GM21717 (cell line): ENCODE measurements at regions not wholly inside any gene's neighbourhood (a gene's known extent, or its start where the extent isn't known, plus 50 kb on each side); places are given as distances from the start of the nearest gene placed in this dataset.
"Not testable (repeated sequence)": the region's sequence is repeated elsewhere in the genome, so short reads cannot be mapped to it uniquely, and the experiment has no call there.

Experiments
- ATAC-seq: cut with Tn5 transposase; IDR thresholded peaks from one replicate; pipeline ENCODE4 v1.9.1; 2021; ENCODE audit warnings: mild to moderate bottlenecking, moderate library complexity; ENCODE audit not compliant: unreplicated experiment

DNA sequence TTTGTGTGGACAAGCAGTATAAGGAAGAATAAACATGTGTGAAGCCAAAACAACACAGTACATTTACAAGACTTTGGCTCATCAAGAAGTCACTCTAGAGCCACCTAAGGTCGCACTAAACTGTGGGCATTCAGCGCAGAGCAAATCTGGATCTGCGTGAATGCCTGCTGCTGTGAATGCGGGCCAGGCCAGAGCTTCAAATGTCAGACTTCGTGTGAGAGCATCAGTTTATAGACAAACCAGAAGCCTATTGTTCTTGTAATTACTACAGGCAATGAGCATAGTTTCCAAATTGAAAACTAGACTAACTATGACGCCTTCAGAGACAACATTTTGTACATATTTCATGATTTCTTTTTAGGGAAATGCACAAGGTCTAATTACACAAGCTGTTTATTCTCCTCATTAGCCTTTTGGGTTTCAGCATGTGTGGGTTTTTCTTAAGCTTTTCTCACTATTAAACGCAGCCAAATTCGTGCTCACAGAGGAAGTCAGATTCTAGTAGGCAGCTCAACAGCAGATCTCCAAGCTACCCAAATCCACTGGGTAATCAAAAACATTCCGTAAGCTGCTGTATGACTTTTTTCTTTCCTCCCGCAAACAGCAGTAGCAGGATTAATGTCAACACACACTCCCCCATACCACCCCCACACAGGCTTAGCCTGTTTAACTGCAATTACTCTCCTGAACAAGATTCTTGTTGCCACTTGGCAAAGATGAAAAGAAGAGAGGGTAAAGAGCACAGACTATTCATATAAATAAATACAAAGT, 84.5 kb upstream of the SETMAR start:
- no peak for ATAC-seq

DNA sequence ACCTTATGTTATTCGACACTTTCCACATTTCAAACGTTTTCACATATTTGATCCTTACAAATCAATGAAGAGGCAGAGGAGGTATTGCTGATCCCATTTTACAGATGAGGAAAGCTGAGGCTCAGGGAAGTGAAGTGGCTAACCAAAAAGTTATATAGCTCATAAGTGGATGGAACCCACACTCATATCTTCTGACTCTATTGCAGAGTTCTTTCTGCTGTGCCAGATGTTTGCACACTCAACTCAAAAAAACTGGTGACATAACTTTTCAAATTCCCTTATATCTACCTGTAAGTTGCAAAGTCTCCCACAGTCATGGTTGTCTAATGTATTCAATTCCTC, 84.0 kb upstream of the SETMAR start:
- ATAC-seq, result no peak

DNA sequence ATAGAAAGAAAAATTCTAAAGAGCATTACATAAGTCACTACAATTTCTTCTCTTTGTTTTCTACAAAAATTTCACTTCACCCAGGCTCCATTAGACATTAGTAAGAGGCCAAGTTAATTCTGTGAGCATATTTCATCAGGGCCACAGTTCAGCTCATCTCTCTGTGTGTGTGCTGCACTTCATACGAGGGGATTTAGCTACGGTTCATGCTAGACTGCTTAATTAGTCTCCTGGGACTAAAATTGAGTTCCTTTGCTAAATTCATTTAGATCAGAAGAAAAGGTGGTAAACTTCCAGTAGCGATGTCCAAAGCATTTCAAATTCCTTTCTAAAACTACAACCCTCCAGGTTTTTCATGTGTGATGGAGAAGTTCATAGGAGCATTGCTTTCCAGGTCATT, 83.1 kb upstream of the SETMAR start:
- ATAC-seq, result no peak

DNA sequence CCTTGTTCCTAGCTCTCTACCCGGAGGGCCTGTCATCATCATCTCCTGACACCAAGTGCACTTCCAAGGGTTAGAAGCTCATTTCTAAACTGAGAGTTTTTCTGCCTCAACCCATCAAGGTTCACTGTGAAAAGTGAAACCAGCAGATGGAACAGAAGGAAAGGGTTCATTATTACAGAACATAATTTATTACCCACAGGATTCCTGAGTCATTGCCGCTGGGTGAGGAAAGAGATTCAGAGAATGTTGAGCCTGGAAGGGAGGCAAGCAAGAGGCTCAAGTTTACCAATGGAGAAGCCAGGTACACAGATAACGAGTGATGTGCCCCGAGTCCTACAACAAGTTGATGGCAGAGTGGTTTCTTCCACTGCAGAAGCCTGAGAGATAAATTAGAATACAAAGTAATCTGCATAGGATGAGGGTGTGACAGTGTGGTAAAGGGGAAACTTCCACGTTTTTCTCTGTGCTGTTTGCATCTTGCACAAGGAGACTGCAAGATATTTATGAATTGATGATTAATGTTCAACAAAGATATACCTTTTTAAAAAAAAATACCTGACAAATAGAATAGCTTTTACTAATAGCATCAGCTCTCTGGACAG, 80.5 kb upstream of the SETMAR start:
- no peak for ATAC-seq

DNA sequence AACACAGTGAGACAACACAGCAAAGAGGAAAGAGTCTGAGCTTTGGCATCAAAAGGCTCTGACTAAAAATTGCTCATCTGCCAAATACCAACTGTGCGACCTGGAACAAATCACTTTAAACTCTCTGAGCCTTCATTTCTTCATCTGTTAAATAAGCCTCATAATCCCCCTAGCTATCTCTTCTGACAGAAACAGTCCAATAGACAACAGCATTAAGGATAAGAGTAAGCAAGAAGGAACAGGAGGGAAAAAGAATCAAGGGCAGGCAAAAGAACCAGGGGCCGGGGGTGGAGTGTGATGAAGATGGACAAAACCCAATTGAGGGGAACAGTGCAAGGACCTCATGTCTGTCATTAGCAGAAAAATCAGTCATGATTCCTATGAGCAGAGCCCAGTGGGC, 79.4 kb upstream of the SETMAR start:
- no peak for ATAC-seq

DNA sequence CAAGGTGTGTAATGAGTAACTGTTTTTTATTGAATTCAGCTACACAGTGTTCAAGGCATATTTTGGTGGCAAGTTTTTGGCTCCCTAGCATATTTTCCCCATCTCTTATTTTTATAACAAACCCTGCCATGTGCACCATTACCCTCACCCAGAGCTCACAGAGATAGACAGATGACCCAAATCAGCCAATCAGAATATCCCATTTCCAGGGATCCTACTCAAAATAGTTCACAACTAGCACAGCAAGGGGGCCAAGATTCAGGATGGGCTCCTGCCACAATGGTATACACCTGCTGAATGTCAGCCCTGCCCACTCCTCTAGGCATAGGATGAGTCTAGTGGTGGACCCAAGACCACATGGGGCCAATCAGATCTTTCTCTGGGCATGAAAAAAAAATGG, 78.8 kb upstream of the SETMAR start:
- no peak for ATAC-seq

DNA sequence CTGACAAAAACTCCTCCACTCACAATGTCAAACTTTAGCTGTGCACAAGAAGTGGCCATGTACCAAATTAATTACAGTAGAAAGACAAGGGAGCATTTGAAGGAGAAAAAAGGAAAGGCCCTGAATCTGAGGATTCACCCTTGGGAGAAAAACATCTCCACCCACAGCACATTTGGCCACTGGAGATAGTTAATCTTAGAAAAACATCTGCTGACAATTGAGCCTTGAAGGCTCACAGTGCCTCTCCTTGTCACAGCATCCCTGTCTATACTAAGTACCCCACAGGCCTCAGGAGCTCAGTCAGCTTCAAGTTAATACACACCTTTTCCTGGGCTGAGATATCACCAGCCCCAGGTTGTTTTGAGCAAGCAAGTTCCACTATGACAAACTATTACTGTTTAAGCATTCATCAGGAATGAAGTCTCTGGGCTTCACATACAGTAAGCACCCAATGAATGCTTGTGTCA, 78.1 kb upstream of the SETMAR start:
- no peak for ATAC-seq

DNA sequence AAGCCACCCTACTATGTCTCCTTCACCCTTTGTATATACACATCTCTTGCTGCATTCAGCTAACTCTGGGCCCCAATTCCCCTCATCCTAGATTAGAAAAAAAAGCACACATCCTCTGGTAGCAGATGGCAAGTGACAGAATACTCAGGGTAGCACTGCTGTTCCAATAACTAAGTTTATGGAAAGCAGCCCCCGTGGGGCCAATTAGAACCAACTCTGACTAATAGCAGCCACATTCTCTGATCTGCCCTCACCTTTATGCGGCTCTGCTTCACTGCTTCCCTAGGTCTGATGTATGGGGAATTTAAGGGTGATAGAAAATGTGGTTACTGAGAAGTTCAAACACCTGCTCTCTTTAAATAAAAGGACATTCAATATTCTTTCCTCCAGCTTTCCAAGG, 74.9 kb upstream of the SETMAR start:
- ATAC-seq, result no peak

DNA sequence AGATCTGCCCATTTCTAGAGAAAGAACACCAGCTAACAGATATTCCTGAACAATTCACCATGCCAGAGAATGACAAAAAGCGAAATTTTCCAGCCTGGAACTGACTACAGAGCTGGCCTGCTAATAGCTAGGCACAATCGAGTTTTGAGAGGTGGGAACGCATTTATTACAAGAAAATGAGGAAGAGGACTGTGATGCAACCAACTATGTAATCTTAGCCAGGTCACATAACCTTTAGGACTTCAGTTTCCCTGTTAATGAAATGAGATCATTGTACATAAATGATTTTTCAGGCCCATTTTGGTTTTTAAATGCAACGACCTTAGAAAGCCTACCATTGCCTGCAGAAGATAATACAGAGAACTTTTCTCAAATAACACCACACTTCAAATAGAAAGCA, 72.1 kb upstream of the SETMAR start:
- no peak for ATAC-seq

DNA sequence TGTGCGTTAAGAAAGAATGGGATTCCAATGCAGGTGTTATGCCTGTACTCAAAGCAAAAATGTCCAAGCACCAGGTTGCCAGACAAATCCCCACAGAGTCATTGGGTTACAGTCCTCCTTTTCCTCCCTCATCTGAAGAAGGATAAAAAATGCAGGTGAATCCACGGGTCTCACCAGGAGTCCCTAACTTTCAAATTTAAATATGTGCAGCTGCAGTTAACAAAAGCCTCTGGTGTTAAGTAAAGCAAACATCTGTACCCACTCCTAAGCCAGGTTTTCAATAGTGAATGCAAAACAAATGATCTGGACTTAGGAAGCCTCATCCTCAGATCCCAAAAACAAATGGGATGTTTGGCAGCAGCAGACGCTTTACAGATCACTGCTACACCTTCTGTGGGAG, 70.4 kb upstream of the SETMAR start:
- no peak for ATAC-seq

DNA sequence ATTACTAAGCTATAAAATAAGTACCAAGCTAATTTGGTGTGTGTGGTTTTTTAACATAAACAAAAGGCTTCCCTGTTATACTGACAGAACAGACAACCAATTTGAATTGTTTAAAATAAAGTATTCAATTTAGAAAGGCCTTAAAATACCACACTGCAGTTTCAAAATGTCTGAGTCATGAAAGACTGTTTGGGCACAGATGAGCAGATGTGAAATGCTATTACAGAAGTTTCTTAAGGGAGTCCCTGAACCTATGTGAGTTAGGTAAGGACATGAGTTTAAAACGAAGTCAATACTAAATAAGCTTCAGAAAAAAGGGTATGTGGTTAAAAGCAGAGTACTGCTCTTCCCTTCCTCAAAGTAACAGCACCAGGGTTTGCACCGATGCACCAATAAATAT, 69.7 kb upstream of the SETMAR start:
- ATAC-seq, result no peak

DNA sequence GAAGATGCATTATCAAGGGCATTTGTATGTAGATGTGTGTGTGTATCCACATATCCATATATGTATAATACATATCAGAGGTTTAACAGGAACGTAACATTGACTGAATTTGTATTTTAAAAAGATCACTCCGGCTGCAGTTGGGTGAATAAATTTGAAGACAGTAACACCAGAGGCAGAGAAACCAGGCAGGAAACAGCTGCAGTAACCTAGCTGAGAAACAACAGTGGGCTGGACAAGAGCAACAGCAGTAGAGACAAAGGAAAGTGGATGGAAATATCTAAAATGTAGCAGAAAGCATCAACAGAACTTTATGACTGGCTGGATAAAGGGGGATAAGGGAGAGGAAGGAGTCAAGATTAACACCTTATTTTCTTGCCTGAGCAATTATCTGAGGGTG, 68.3 kb upstream of the SETMAR start:
- ATAC-seq, result no peak

DNA sequence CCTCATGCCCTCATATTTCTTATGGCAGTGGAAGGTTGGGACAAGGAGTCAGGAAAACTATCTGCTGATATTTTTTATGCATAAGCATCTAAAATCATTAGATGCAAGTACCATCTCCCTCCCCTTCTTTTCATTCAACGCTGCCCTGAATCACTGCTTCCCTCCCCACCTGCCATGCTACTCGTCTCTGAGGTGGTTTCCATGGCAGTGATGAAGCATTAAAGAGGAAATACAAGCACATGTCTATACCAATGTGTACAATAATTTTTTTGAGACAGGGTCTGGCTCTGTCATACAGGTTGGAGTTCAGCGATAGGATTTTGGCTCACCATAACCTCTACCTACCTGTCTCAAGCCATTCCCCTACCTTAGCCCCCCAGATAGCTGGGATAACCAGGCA, 67.5 kb upstream of the SETMAR start:
- ATAC-seq, result no peak

DNA sequence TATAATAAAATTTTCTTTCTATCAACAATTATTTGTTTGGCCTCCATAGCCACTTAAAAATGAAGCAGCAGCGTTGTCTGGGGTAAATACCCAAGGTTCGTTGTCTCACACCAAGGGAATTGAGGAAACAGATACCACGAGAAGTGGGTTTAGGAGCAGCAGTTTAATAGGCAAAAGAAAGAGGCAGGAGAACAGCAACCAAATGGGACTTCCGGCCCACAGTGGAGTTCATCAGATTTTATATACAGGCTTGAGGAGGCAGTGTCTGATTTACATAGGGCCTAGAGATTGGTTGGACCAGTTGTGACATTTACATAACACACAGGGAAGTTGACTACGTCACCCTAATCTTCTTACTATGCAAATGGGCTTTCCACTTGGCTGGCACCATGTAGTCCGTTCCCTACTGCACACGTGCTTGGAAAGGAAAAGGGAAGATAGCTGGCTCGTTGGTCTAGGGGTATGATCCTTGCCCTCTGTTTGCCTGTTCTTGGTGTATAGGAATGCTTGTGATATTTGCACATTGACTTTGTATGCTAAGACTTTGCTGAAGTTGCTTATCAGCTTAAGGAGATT, 61.5 kb upstream of the SETMAR start:
- no peak for ATAC-seq

DNA sequence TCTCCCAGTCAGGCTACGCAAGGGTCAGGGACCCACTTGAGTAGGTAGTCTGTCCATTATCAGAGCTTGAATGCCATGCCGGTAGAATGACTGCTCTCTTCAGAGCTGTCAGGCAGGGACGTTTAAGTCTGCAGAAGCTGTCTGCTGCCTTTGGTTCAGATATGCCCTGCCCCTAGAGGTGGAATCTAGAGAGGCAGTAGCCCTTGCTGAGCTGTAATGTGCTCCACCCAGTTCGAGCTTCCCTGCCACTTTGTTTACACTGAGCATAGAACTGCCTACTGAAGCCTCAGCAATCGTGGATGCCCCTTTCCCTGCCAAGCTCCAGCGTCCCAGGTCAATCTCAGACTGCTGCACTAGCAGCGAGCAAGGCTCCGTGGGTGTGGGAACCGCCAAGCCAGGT, 57.5 kb upstream of the SETMAR start:
- ATAC-seq, result no peak

DNA sequence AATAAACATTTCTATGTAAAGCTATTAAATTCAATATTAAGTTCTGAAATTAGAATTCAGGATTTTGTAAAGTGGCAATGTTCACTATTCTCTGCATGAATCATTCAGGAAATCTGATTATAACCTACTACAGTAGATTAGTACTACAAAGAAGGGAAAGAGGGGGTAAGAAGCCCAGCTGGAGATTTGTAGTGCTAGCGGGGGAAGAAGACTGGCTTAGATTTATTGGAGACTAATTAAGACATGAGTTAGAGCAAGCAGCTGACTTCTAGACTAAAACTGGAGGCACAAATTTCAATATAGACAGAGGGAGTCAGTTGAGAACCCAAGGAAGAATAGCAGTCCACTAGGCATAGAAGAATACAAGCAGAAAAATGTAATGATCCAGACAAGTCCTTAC, 55.8 kb upstream of the SETMAR start:
- ATAC-seq, result no peak

DNA sequence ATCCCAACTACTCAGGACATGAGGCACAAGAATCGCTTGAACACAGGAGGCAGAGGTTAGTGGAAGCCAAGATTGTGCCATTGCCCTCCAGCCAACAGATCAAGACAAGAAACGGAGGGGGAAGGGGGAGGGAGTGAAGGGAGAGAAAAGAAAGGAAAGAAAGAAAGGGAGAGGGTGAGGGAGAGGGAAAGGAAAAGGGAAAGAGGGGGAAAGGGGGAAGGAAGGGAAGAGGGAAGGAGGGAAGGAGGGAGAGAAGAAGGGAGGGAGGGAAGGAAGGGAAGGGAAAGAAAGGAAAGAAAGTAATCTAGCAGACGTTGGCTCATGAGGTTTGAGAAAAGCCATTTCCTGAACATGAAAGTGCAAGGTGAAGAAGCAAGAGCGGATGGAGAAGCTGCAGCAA, 53.1 kb upstream of the SETMAR start:
- ATAC-seq, result no peak

DNA sequence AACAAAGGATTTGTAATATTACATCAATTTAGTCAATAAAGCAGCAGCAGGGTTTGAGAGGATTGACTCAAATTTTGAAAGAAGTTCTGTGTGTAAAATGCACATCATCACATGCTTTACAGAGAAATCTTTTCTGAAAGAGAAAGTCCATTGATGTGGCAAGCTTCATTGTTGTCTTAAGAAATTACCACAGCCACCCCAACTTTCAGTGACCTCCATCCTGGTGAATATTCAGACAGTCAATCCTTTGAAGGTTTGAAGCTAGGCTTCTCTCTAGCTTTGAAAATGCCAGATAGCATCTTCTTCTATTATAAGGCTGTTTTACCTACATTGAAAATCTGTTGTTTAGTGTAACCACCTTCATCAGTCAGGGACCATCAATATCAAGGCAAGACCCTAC, 51.8 kb upstream of the SETMAR start:
- no peak for ATAC-seq

DNA sequence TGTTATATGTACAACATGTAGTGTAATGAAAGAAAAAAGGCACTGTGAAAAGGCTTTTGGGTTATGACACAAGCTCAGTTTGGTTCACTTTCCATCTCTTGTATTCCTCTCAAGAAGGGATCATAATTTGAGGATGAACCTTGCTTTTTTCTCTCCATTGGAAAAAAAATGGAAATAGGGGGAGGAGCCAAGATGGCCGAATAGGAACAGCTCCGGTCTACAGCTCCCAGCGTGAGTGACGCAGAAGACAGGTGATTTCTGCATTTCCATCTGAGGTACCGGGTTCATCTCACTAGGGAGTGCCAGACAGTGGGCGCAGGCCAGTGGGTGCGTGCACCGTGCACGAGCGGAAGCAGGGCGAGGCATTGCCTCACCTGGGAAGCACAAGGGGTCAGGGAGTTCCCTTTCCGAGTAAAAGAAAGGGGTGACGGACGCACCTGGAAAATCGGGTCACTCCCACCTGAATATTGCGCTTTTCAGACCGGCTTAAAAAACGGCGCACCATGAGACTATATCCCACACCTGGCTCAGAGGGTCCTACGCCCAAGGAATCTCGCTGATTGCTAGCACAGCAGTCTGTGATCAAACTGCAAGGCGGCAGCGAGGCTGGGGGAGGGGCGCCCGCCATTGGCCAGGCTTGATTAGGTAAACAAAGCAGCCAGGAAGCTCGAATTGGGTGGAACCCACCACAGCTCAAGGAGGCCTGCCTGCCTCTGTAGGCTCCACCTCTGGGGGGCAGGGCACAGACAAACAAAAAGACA, 49.9 kb upstream of the SETMAR start:
- not testable (repeated sequence) for ATAC-seq
